ENCODE measurements at regions not wholly inside any gene's neighbourhood (a gene's known extent, or its start where the extent isn't known, plus 50 kb on each side); places are given as distances from the start of the nearest gene placed in this dataset.
A peak's percentile ranks its signal among the peaks of the same experiment; 100 is the strongest.

GRCh38 chr12:24268663-24269186, 319.3 kb upstream of the SOX5 start:
- DNase-seq: no peak

DNA sequence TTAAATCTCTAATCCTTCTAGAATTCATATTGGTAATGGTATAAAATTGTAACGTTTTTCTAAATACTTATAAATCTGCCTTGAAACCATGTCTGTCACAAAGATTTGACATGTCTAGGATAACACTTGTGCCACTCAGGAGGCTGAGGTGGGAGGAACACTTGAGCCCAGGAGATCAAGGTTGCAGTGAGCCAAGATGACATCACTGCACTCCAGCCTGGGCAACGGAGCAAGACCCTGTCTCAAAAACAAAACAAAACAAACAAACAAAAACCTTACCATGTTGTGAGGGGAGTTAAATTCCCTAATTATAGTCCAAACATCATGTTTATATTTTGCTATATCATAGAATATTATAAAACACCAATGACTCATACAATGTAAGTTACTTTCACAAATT, 317.5 kb upstream of the SOX5 start:
- no peak for DNase-seq

GRCh38 chr12:24256684-24257083, 307.2 kb upstream of the SOX5 start:
- DNase-seq: no peak

DNA sequence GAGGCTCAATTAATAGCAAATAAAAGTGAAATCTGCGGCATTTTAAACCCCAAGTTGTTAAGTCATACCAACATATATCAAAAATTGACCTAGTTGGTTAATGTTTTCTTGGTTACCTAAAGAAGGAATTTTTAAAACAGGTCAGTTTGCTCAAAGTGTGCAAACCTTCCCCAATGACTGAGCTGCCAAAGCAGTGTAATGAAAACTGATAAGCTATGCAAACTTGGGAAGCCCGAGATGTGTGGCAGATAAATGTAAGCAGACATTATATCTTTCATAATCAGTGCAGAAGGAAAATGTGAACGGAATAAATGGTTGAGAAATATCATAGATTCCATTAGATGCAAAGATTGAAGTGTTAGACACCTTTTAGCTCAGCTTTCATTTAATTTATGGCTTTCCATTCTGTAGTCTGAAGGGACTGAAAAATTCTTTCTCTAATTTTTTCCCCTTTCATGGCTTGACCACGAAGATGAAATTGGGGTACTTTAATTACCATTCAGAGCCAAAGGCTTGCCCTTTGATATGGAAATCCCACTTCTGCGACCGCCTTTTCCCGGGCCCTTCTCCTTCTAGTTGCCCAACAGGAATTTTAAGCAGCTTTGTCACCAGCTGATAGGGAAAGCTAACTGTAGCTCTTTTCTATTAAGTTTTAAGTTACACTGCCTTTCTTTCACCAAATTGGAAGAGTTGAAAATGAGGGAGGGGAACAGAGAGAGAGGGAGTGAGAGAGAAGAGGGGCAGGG, 306.6 kb upstream of the SOX5 start:
- no peak for DNase-seq

DNA sequence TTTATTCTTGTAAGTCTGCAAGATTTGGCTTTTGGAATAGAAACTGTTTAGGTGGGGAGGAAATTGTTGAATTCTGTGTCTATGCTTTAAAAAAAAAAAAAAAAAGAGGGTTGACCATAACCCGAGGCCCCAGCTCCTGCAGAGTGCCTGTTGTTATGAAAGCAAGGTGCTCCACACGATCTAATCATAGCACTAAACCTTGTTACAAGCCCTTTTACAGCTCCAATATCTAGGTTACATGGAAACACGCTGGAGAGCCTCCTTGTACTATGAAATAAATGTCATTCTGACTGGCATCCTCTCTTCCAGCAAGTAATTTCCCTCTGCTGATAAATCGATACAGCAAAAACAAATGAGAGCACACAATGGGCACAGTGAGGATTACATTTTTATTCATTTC, 303.1 kb upstream of the SOX5 start:
- no peak for DNase-seq

GRCh38 chr12:24246934-24247333, 297.5 kb upstream of the SOX5 start:
- no peak for DNase-seq

GRCh38 chr12:24246376-24246775, 296.9 kb upstream of the SOX5 start:
- no peak for DNase-seq

DNA sequence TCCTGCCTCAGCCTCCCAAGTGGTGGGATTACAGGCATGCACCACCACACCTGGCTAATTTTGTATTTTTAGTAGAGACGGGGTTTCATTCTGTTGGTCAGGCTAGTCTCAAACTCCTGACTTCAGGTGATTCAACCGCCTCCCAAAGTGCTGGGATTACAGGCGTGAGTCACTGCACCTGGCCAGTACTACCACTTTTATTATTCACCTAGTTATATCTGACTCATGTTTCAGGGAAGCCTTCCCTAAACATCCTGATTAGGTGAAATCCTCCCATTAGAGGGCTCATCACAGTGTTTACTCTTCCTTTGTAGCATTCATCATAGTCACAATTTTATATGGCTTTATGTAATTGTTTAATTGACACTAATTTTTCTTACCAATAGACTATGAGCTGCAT, 295.3 kb upstream of the SOX5 start:
- DNase-seq: no peak

- DNase-seq: no peak
These were observed 294.8 kb upstream of the SOX5 start for GRCh38 chr12:24244231-24244630.

- DNase-seq: no peak
These were observed 291.2 kb upstream of the SOX5 start for GRCh38 chr12:24240707-24241106.

GRCh38 chr12:24233519-24234246, 284.2 kb upstream of the SOX5 start:
- DNase-seq: no peak

GRCh38 chr12:24232531-24232930, 283.1 kb upstream of the SOX5 start:
- DNase-seq: no peak

- no peak for DNase-seq
These were observed 281.8 kb upstream of the SOX5 start for GRCh38 chr12:24231298-24231697.

DNA sequence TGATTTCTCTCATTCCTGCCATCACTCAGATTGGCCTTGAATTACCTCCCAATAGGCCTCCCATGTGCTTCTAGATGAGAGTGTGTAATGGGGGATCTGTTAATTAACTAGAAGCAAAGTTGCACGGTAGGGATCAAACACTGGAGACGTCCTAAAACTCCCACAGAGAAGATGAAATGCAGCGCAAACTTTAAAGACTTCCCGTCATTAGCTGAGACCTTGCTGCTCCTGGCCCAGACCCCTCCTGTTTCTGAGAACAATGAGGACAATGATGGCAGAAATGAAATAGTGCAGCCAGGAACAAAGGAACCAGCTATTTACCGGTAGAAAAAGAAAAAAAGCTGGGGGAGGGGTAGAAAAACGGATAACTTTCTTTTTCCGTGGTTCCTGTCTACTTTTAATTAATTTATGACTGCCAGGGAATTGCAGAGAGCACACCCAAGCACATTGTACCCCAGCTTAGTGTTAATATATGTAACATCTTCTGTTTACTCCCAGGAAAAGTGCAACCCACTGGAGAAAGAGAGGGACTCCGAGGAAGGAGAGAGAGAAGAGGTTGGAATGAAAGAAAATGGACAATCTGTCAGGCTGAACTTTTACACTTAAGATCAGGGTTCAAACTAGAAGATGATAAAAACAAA, 280.7 kb upstream of the SOX5 start:
- DNase-seq: no peak

- DNase-seq: no peak
These were observed 279.7 kb upstream of the SOX5 start for GRCh38 chr12:24229031-24229700.

GRCh38 chr12:24228371-24228770, 278.9 kb upstream of the SOX5 start:
- no peak for DNase-seq

GRCh38 chr12:24227551-24227950, 278.1 kb upstream of the SOX5 start:
- DNase-seq: no peak

DNA sequence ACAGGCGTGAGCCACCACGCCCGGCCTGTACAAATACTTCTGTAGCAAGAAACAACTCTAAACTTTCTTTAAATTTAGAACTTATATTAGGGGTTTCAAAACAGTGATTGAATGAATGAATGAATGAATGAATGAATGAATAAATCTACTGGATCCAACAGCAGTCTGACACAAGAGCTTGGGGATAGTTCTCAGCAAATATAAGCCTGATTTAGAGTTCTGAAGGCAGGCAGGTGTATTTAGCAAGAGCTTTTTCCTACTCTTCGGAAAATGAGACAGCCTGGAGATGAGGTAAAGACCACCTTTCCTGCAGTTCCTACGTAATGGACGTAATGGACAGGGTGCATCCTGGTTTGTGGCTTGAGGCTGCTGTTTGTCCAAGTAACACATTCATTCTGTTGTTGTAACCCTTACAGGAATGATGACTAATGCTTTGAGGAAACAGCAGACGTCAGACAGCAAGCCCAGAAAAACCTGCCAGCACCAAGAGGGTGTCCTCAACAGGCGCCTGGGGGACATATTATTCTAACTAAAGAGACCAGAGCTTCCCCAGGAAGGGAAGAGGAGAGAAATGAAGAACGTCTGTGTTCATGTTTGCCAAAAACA, 277.4 kb upstream of the SOX5 start:
- peak; percentile 3 for DNase-seq

DNA sequence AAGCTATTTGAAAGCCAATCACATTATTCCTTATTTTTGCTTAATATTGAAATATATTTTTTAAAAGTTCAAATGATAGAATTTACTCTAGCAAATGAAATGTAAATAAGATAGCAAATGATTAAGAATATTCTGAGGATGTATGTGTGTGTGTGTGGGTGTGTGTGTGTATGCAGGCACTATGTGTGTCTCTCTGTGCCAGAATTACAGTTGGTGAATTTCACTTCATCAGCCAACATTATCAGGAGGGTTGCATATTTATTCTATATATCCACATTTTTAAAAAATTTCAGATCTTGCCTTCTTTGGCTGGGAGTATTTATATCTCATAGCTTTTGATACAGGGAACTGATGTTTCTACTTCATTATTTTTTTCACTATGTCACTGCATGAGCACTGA, 274.9 kb upstream of the SOX5 start:
- no peak for DNase-seq

GRCh38 chr12:24223926-24224325, 274.5 kb upstream of the SOX5 start:
- DNase-seq: no peak

DNA sequence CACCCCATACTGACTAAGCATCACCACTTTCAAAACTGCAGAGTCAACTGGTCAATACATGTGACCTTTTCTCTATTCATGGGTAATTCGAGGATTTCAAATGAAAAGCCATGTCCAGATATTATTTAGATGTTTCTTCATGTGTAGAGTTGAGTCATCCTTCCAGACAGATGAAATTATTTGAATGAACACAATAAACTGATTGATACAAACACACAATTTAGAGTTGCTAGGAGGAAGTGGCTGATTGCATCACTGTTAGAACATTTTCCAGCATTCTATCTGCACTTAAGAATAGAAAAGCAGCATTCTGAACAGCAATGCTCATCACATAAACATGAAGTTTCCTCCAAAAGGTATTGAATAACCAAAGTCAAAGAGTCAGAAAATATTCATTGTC, 273.5 kb upstream of the SOX5 start:
- no peak for DNase-seq

GRCh38 chr12:24212496-24212895, 263.0 kb upstream of the SOX5 start:
- DNase-seq: no peak

DNA sequence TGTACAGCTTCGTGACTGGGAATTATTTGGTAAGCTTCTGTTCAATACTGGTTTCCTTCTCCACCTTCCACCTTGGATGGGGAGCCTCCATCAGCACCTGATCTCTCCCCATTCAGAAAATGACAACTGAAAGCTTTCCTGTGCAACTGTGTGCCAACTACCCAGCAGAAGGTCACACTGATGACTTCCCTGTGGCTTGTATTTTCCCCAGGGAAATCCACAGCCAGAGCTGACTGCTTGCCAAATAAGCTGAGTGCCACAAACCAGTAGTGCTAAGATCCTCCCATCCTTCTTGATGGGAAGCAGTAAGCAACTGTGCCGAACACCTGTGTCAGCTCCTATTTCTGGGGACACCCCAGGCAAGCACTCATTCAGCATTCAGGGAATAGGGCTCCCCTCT, 257.2 kb upstream of the SOX5 start:
- DNase-seq: no peak
